Tibial nerve (tissue), 4 donors: ENCODE measurements at regions not wholly inside any gene's neighbourhood (a gene's known extent, or its start where the extent isn't known, plus 50 kb on each side); places are given as distances from the start of the nearest gene placed in this dataset.

Experiments used
- CTCF ChIP-seq, 5 experiments: fragments of 200-600 bp in 3 of 5; fragments of 450-650 bp in 2 of 5; sonication (generic) in 3 of 5; IDR thresholded peaks; one replicate each; pipeline ENCODE4 v1.5.1; 2016 to 2019; ENCODE audit warnings: antibody characterized with exemption in 5 of 5, mild to moderate bottlenecking in 3 of 5, moderate library complexity in 2 of 5
- EP300 ChIP-seq, 2 donors: sonication (generic); formaldehyde crosslinking; IDR thresholded peaks; one replicate each; pipeline ENCODE4 v1.6.1; 2017; ENCODE audit warnings: antibody characterized with exemption in 2 of 2, mild to moderate bottlenecking in 1 of 2
- POLR2A ChIP-seq, 2 donors: fragments of 450-650 bp; IDR thresholded peaks; one replicate each; pipeline ENCODE4 v1.6.1; 2017; ENCODE audit warnings: antibody characterized with exemption in 2 of 2, mild to moderate bottlenecking in 2 of 2, moderate library complexity in 2 of 2

GRCh38 chr2:18238209-18238608, 322.2 kb downstream of the RDH14 start:
- no peak for TF ChIP-seq EP300 (IDR thresholded peaks at IDR 0.05)
- no peak for TF ChIP-seq CTCF (IDR thresholded peaks at IDR 0.05)
- TF ChIP-seq POLR2A (IDR thresholded peaks at IDR 0.05): no peak
